ENCODE measurements at regions not wholly inside any gene's neighbourhood (a gene's known extent, or its start where the extent isn't known, plus 50 kb on each side); places are given as distances from the start of the nearest gene placed in this dataset.

DNA sequence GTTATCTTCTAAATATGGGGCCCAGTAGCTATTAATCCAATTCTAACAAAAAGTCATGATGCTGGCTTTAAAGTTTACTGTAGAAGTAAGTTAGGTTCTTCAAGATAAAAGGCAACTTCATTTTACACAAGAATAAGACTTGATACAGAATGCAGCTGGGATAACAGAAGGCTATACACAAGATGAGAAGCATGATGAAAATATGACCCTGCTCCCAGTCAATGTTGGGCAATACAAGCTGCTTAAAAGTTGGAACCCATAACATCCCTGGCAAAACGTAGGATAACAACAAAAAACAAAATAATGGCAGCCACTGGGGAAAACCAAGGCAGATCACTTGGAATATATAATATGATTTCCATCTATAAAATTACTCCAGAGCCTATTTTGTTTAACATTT, 87.6 kb upstream of the RSPO3 start:
- Histone ChIP-seq H3K4me1 (ENCODE audit: low read depth, poor library complexity, severe bottlenecking) (no peaks in the 10 kb centered on the region), H3K4me2 (no peak overlapping the region), H4K20me1 (ENCODE audit: insufficient read depth) (no peaks in the 10 kb centered on the region), H3K9ac (no peak overlapping the region), H2AFZ (ENCODE audit: low read depth) (no peak overlapping the region), H3K79me2 (ENCODE audit: insufficient read depth, low read depth) (no peaks in the 10 kb centered on the region), H3K27ac (no peak overlapping the region), H3K4me3 (IDR thresholded peaks at IDR 0.05; ENCODE audit: insufficient read depth, low read depth, low read length) (no peak overlapping the region), H3K27me3 (ENCODE audit: insufficient read depth, low read depth) (no peaks in the 10 kb centered on the region), H3K36me3 (ENCODE audit: insufficient read depth) (no peaks in the 10 kb centered on the region)
- TF ChIP-seq, protein P1, sequence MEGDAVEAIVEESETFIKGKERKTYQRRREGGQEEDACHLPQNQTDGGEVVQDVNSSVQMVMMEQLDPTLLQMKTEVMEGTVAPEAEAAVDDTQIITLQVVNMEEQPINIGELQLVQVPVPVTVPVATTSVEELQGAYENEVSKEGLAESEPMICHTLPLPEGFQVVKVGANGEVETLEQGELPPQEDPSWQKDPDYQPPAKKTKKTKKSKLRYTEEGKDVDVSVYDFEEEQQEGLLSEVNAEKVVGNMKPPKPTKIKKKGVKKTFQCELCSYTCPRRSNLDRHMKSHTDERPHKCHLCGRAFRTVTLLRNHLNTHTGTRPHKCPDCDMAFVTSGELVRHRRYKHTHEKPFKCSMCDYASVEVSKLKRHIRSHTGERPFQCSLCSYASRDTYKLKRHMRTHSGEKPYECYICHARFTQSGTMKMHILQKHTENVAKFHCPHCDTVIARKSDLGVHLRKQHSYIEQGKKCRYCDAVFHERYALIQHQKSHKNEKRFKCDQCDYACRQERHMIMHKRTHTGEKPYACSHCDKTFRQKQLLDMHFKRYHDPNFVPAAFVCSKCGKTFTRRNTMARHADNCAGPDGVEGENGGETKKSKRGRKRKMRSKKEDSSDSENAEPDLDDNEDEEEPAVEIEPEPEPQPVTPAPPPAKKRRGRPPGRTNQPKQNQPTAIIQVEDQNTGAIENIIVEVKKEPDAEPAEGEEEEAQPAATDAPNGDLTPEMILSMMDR (conservative IDR thresholded peaks at IDR 0.05; ENCODE audit: low read depth, low read length): no peak

DNA sequence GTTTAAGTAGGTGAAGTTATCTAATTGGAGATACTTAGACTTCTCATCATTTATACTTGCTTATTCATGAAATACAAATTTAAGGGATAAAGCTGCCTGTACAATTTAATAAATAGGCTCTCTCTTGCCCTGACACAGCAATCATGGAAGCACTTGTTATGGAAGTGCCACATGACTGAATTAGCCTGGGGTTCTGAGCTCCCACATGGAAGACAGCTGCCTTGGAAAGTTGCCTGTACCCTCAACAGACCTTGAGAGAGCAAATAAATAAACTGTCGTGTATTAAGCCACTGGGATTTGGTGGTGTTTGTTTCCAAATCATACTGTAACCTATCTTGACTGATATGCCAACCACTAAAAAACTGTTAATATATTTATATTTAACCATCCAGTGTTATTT, 87.0 kb upstream of the RSPO3 start:
- no peaks in the 10 kb centered on the region for H3K4me1 ChIP-seq (ENCODE audit: low read depth, poor library complexity, severe bottlenecking)
- H3K9ac ChIP-seq: no peak overlapping the region
- no peaks in the 10 kb centered on the region for H3K36me3 ChIP-seq (ENCODE audit: insufficient read depth)
- no peak overlapping the region for H3K27ac ChIP-seq
- no peaks in the 10 kb centered on the region for H3K27me3 ChIP-seq (ENCODE audit: insufficient read depth, low read depth)
- no peak overlapping the region for H3K4me3 ChIP-seq (IDR thresholded peaks at IDR 0.05; ENCODE audit: insufficient read depth, low read depth, low read length)
- H2AFZ ChIP-seq (ENCODE audit: low read depth): no peak overlapping the region
- no peak overlapping the region for H3K4me2 ChIP-seq
- H3K79me2 ChIP-seq (ENCODE audit: insufficient read depth, low read depth): no peaks in the 10 kb centered on the region
- TF ChIP-seq, protein P1 (conservative IDR thresholded peaks at IDR 0.05; ENCODE audit: low read depth, low read length): no peak
- H4K20me1 ChIP-seq (ENCODE audit: insufficient read depth): no peaks in the 10 kb centered on the region

DNA sequence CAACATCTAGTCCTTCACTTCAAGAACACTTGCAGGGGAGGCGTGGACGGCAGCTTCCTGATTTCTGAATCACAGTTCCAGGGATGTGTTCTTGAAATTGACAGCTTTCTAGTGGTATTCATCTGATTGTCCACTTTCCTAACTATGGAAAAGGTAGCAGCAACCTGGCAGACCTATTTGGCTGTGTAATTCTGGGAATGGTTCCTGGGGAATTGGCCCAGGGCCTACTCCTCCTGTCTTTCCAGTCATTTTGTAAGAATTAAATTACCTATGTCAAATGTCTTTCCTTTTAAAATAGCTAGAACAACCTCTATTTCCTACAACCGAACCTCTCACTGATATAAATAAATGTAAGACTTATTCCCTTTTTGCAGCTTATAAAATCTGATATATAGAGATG, 85.5 kb upstream of the RSPO3 start:
- H2AFZ ChIP-seq (ENCODE audit: low read depth): no peak overlapping the region
- no peak overlapping the region for H3K4me3 ChIP-seq (IDR thresholded peaks at IDR 0.05; ENCODE audit: insufficient read depth, low read depth, low read length)
- TF ChIP-seq, protein P1 (conservative IDR thresholded peaks at IDR 0.05; ENCODE audit: low read depth, low read length): no peak
- no peaks in the 10 kb centered on the region for H3K36me3 ChIP-seq (ENCODE audit: insufficient read depth)
- H3K79me2 ChIP-seq (ENCODE audit: insufficient read depth, low read depth): no peaks in the 10 kb centered on the region
- no peaks in the 10 kb centered on the region for H4K20me1 ChIP-seq (ENCODE audit: insufficient read depth)
- no peaks in the 10 kb centered on the region for H3K4me1 ChIP-seq (ENCODE audit: low read depth, poor library complexity, severe bottlenecking)
- H3K4me2 ChIP-seq: no peak overlapping the region
- no peaks in the 10 kb centered on the region for H3K27me3 ChIP-seq (ENCODE audit: insufficient read depth, low read depth)
- H3K27ac ChIP-seq: no peak overlapping the region
- H3K9ac ChIP-seq: no peak overlapping the region

DNA sequence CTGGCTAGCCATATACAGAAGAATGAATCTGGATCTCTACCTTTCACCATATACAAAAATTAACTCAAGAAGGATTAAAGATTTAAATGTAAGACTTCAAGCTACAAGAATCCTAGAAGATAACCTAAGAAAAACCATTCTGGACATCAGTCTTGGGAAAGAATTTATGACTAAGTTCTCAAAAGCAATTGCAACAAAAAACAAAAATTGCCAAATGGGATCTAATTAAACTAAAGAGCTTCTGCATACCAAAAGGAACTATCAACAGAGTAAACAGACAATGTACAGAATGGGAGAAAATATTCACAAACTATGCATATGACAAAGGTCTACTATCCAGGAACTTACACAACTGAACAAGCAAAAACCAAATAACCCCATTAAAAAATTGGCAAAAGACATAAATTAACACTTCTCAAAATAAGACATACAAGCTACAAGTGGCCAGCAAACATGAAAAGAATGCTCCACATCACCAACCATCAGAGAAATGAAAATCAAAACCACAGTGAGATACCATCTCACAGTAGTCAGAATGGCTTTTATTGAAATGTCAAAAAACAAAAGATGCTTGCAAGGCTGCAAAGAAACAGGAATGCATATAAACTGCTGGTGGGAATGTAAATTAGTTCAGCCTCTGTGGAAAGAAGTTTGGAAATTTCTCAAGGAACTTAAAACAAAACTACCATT, 66.8 kb upstream of the RSPO3 start:
- Histone ChIP-seq H3K4me2 (no peak overlapping the region), H3K36me3 (ENCODE audit: insufficient read depth) (no peaks in the 10 kb centered on the region), H3K27me3 (ENCODE audit: insufficient read depth, low read depth) (no peaks in the 10 kb centered on the region), H3K9ac (no peak overlapping the region), H3K79me2 (ENCODE audit: insufficient read depth, low read depth) (no peaks in the 10 kb centered on the region), H3K4me1 (ENCODE audit: low read depth, poor library complexity, severe bottlenecking) (no peaks in the 10 kb centered on the region), H3K4me3 (IDR thresholded peaks at IDR 0.05; ENCODE audit: insufficient read depth, low read depth, low read length) (no peak overlapping the region), H4K20me1 (ENCODE audit: insufficient read depth) (no peaks in the 10 kb centered on the region), H3K27ac (no peak overlapping the region), H2AFZ (ENCODE audit: low read depth) (no peak overlapping the region)
- TF ChIP-seq, protein P1 (conservative IDR thresholded peaks at IDR 0.05; ENCODE audit: low read depth, low read length): no peak
